ENCODE measurements at regions not wholly inside any gene's neighbourhood (a gene's known extent, or its start where the extent isn't known, plus 50 kb on each side); places are given as distances from the start of the nearest gene placed in this dataset.
"Not testable (repeated sequence)": the region's sequence is repeated elsewhere in the genome, so short reads cannot be mapped to it uniquely, and the experiment has no call there.

DNA sequence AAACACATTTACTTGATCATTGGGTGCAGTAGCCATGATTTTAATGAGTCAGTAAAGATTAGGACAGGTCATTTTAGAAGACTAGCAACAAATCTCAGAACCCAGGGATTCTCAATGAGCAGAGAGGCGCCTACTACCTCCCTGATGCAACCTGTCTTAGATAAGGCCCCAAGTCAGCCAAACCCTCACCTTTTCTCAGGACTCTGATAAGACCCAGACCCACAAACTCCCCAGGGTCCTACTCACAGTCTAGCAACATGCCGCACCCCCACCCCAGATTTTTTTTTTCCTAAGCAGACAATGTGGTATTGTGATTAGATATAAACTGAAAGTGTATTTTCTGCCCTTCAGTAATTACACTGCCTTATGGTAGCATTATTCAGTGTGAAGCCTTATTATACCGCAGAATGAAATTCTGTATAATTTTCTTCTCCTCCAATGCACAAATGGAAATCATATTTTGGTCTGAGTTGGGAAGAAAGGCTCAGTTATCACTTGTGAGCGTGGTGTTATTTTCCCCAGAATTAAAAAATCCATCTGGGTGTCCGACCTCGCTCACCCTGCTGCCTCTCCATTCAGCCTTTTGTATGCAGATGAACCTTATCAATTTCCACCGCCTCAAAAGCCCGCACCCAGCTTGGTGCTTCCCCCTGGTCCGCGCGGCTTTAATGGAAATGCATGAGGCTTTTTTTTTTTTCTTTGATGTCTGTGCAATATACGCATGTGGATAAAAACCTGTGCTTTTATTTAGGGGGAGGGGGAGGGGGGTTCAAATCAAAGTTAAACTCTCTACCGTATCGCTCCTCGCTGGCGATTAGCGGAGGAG is 122.0 kb upstream of the SOX14 start:
- DNase-seq = no peak

DNA sequence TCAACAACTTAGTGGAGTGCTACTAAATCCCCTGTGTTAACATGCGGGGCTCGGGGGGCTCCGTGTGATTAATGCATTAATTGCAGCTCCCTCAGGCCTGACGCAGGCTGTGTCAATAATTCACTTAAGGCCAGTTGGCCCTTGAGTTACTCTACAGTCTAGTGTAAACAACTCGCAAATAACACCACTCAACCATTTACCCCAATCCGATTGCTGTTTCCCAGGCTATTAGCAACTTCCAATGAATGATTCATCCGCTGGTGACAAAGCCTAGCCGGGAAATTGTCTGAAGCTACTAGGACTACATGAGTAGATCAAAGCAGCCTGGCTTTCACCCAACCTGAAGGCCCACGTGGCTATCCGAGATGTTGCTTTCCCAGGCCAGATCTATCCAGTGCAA is 121.3 kb upstream of the SOX14 start:
- no peak for DNase-seq

DNA sequence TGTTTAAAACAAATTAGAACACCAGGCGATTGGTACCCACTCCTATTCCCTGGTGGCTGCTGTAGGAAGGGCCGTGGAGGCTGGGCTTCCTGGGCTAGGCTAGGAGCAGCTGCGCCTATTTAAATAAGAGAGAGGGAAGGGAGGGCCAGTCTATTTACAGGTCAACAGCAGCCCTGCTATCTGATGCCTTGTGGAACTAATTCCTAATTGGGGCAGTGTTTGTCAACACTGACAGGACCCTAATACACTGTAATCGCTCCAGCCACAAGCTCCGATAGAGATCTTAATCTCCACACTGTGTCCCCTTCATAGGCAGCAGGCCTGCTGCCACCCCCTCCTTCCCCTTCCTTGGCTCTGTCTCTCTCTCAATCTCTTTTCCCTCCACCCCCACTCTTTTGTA is 116.9 kb upstream of the SOX14 start:
- no peak for DNase-seq

DNA sequence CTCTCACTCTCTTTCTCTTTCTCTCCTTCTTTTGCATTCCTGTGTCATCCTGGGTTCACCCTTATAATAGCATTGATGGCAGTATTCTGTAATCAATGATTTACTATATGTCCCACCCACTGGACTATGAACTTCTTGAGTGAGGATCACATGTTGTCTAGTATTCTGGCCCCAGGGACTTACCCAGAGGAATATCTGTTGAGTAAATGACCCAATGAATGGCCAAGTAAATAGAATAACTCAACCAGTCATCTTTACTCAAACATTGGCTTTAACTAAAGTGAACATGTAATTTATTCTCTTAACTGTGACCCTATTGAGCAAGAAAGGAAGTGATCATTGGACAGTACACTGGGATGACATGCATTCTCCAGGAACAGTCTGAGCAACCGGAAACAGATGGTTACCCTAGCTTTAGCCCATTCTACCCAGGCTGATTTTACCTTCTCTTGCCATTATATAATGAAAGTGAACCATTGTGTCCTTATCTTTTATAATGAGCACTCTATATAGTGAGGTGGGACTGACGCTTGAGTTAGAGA is 94.5 kb upstream of the SOX14 start:
- DNase-seq = no peak

DNA sequence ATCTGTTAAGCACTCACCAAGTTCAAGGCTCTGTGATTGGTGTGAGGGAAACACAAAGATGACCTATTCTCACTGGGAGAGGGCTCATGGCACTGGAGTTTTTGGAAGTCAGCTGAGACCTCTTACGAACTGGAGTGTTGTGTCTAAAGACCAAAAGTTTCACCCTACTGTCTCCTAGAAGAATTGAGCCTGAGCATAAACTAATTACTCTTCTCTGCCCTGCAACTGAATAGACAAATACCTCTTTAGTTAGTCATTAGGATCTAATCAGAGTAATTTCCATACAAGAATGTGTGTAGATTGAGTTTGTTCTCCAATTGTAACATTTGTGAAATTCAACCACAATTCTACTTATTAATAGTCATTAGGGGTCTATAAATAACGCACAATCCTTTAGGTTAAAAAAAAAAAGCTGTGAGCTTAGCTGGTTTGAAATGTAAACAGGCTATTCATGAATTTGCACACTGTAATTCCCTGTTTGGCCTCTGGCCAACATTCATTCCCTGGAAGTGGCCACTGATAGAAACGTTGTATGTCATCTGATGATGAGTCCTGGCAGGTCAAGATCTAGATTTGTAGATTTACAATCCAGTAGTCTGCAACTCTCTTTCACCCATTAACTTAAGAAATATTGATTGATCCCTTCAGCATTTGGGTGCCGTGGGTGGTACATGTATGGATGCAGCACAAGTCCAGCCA is 76.8 kb upstream of the SOX14 start:
- DNase-seq = no peak

DNA sequence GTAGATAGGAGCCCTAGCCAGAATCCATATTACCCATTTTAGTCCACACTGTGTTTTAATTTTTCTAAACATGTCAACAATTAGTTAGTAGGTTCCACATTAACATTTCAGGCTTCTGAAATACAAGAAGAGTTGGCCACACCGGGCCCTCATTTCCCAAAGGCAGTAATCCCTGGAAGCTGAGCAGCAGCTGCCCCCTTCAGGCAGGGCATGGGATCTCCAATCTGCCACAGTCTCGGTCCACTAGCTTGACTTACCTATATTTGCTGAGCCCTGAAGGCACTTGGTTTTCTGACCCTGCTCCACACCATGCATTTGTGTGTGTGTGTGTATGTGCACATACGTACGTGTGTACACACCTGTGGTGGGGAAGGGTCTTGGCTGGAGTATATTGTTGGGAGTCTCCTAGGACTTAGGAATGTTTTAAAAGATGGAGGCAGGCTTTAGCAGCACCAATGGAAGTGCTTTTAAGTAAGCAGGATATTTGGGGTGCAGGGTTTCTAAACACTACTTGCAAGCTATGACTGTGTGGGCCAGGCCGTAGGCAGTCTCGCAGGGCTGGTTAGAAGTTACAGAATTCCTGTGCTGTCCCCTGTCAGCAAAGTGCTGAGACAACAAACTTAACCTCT is 71.2 kb upstream of the SOX14 start:
- no peak for DNase-seq

DNA sequence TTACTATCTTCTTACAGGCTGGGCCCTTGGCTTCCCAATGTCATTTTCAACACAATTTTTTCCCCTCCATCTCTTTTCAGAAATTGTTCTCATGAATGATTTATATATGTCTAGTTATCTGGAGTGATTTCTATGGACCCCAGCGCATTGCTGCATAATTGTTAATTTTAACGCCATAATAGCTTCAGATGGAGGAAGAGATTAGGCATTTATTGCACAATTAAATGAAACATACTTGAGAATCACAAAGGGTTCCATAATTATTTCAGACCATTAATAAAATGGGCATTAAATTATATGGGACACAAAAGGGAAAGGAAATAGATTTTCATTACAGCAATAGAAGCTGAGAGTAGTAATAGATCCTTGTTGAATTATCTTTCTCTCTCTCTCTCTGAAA is 70.3 kb upstream of the SOX14 start:
- no peak for DNase-seq

DNA sequence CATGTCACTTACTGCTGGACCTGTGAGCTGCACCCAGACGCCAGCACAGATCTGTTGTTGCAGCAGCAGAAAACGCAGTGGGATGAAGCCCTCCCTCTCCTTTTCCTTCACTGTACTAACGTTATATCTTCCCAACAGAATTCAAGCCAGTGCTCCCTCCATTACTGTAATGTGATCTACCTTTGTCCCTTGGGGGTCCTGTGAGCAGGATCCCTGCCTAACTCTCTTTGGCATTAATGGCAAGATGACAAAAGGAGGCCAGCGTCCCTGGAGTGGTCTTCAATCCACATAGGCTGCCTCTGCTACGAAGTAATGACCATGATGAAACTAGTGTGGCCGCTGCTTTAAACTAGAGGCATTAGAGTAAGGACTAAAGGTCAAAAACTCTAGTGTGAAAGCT is 69.3 kb upstream of the SOX14 start:
- DNase-seq = no peak

DNA sequence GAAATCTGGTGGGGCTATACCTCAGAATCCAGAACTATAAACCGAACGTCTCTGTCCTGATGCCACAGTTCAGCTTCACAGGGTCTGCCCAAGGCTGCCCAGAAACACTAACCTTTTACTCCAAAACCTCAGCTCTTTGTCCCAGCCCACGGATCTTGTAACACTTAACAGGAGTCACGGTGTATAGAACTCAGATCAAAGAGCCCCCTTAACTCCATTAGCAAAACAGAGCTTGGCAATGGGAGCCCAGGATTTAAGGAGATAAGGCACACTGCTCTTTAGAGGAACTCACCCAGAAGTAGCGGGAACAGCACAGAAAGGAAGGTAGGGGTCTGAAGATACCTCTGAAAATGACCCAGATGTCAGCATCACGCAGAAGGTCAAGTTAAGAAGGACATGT is 68.8 kb upstream of the SOX14 start:
- DNase-seq = no peak

DNA sequence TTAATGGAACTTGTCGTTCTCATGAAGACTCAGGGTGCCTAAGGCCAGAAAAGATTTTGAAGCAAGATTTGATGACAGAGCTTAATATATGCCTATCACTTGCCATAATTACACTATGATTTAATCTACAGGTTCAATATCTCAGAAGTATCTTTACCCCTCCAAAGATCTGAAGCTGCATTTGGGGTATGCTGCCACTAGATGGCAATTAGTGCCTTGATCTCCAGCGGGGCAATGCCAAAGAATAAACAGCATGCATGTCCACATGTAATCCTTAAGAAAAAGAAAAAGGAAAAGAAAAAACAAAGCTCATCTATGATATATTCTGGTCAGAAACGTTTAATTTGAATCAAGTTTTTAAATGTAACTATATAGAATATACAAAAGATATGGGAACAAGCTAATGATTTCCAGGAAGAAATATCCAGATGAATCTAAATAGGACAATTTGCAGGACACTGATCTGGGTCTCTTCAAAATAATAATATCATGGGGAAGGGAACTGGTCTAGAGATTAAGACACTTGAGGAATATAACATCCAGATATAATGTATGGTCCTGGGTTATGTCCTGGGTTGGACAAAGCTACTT is 55.0 kb upstream of the SOX14 start:
- no peak for DNase-seq

DNA sequence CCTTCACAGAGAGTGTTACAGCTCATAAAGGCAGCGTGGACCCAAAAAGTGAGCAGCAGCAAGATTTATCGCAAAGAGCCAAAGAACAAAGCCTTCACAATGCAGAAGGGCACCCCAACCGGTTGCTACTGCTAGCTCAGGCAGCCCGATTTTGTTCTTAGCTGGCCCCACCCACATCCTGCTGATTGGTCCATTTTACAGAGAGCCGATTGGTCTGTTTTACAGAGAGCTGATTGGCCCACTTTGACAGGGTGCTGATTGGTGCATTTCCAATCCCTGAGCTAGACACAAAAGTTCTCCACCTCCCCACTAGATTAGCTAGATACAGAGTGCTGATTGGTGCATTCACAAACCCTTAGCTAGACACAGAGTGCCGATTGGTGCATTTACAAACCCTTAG is 50.1 kb upstream of the SOX14 start:
- DNase-seq = not testable (repeated sequence)
